K562 (cell line): ENCODE measurements at regions not wholly inside any gene's neighbourhood (a gene's known extent, or its start where the extent isn't known, plus 50 kb on each side); places are given as distances from the start of the nearest gene placed in this dataset.

Experiments used
- CBFA2T2 ChIP-seq: fragments of 450-650 bp; conservative IDR thresholded peaks from 2 replicates; pipeline ENCODE4 v1.6.1; 2017; ENCODE audit warnings: mild to moderate bottlenecking
- GATA2 ChIP-seq: sonication (generic); formaldehyde crosslinking; IDR thresholded peaks from 2 replicates; pipeline ENCODE4 v1.4.0; 2020; ENCODE audit warnings: mild to moderate bottlenecking, missing genetic modification reagents
- HNRNPLL ChIP-seq: fragments of 200-400 bp; formaldehyde crosslinking; IDR thresholded peaks from 2 replicates; pipeline ENCODE4 v1.6.1; 2017; ENCODE audit warnings: low read length, low read depth, mild to moderate bottlenecking; ENCODE audit not compliant: poor library complexity, severe bottlenecking
- MEIS2 ChIP-seq: fragments of 450-650 bp; IDR thresholded peaks from 2 replicates; pipeline ENCODE4 v1.6.1; 2014; ENCODE audit warnings: mild to moderate bottlenecking; ENCODE audit not compliant: partially characterized antibody
- RBFOX2 ChIP-seq: fragments of 200-400 bp; formaldehyde crosslinking; IDR thresholded peaks from 2 replicates; pipeline ENCODE4 v1.6.1; 2017; ENCODE audit warnings: low read depth, mild to moderate bottlenecking, low read length, moderate library complexity
- TOE1 ChIP-seq, 2 experiments: fragments of 450-650 bp in 1 of 2; sonication (generic) in 1 of 2; formaldehyde crosslinking in 1 of 2; IDR thresholded peaks; 2 replicates each; pipeline versions ENCODE4 v1.7.1 to v1.8.0; 2016 to 2022; ENCODE audit warnings: borderline replicate concordance in 2 of 2, mild to moderate bottlenecking in 2 of 2, antibody characterized with exemption in 1 of 2, inconsistent platforms in 1 of 2, low read depth in 1 of 2, missing genetic modification reagents in 1 of 2, moderate library complexity in 1 of 2
- ZBTB40 ChIP-seq, 2 experiments: fragments of 450-650 bp in 1 of 2; sonication (generic) in 1 of 2; formaldehyde crosslinking in 1 of 2; IDR thresholded peaks; 2 replicates each; pipeline versions ENCODE4 v1.7.1 to v1.9.0; 2016 to 2022; ENCODE audit warnings: inconsistent platforms in 1 of 2, mild to moderate bottlenecking in 1 of 2, missing genetic modification reagents in 1 of 2
- ZNF263 ChIP-seq: sonication (generic); formaldehyde crosslinking; IDR thresholded peaks from 2 replicates; pipeline ENCODE4 v1.8.0; 2022; ENCODE audit warnings: mild to moderate bottlenecking, missing genetic modification reagents, borderline replicate concordance
- ZNF316 ChIP-seq: fragments of 450-650 bp; IDR thresholded peaks from 2 replicates; pipeline ENCODE4 v1.6.1; 2016
- ZNF589 ChIP-seq: fragments of 200-800 bp; sonication (Bioruptor generic); IDR thresholded peaks from 2 replicates; pipeline ENCODE4 v1.6.1; 2016; ENCODE audit warnings: low read depth, missing genetic modification characterization, missing compliant biosample characterization
- TF ChIP-seq, protein P1 (sequence below): fragments of 450-650 bp; formaldehyde crosslinking; IDR thresholded peaks from 2 replicates; pipeline ENCODE4 v1.4.0; 2020; ENCODE audit warnings: mild to moderate bottlenecking, moderate library complexity
- TF ChIP-seq, protein P2 (sequence below): sonication (generic); formaldehyde crosslinking; IDR thresholded peaks from 2 replicates; pipeline ENCODE4 v1.8.1; 2023; ENCODE audit warnings: mild to moderate bottlenecking, missing genetic modification reagents, moderate library complexity

DNA sequence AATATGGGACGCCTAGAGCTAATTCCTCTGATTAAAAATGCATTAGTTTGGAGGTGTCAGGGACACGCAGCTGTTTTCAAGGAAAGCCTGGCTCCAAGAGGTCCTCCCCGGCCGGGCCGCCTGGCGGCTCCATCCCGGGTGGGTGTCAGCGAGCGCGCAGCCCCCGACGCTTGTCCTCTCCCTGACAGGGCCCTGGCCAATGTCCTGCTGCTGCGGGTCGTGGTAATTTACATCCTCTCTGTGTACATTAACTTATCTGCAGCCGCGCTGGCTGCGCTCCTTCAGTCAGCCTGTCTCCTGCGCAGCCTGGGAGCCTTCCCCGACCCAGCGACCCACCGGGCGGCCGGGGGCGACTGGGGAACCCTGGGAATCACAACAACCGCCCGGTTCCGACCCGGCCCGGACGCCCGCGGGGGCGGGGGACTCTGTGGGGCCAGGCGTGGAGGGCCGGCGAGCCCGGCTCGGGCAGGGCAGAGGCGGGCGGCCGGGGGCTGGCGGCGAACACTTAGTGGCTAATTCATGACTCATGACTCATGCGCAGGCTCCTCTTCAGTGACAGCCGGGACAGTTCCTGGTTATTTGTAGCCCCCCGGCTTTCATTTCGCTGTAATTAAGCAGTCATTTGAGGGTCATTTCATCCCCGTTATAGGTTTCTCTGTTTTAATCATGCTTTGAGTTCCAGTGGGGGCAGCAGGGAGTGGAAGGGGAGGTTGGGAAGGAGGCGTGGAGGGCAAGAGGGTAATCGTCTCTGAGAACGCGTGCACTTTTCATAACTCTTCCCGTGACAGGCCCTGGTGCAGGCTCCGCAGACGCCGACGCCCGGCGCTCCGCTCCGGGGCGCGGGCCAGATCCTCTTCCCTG, 141.9 kb upstream of the CTAGE1 start (continued):
- TF ChIP-seq, protein P1, sequence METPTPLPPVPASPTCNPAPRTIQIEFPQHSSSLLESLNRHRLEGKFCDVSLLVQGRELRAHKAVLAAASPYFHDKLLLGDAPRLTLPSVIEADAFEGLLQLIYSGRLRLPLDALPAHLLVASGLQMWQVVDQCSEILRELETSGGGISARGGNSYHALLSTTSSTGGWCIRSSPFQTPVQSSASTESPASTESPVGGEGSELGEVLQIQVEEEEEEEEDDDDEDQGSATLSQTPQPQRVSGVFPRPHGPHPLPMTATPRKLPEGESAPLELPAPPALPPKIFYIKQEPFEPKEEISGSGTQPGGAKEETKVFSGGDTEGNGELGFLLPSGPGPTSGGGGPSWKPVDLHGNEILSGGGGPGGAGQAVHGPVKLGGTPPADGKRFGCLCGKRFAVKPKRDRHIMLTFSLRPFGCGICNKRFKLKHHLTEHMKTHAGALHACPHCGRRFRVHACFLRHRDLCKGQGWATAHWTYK (CRISPR knock-in tag) = peak; percentile 60; the same call in 1 of the 2 replicates
- TF ChIP-seq ZNF263 (CRISPR knock-in tag) = 0 out of 2 replicates have a peak, but pooled peaks have one; percentile 22
- TF ChIP-seq CBFA2T2 = no peak
- TF ChIP-seq ZBTB40 (IDR thresholded peaks at IDR 0.05) = 0 out of 2 replicates have a peak, but pooled peaks have one; percentile 11
- no peak for TF ChIP-seq ZBTB40 (CRISPR knock-in tag; IDR thresholded peaks at IDR 0.05)
- no peak for TF ChIP-seq GATA2 (CRISPR knock-in tag)
- TF ChIP-seq, protein P2, sequence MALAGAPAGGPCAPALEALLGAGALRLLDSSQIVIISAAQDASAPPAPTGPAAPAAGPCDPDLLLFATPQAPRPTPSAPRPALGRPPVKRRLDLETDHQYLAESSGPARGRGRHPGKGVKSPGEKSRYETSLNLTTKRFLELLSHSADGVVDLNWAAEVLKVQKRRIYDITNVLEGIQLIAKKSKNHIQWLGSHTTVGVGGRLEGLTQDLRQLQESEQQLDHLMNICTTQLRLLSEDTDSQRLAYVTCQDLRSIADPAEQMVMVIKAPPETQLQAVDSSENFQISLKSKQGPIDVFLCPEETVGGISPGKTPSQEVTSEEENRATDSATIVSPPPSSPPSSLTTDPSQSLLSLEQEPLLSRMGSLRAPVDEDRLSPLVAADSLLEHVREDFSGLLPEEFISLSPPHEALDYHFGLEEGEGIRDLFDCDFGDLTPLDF (CRISPR knock-in tag) = no peak
- TF ChIP-seq ZNF316 = no peak
- no peak for TF ChIP-seq ZNF589 (CRISPR knock-in tag)
- peak; percentile 91 for TF ChIP-seq RBFOX2
- peak; percentile 74 for TF ChIP-seq HNRNPLL
- TF ChIP-seq MEIS2 = peak; percentile 88
- TF ChIP-seq TOE1 (IDR thresholded peaks at IDR 0.05; ENCODE audit: borderline replicate concordance) = 0 out of 2 replicates have a peak, but pooled peaks have one; percentile 18
- TF ChIP-seq TOE1 (CRISPR knock-in tag; IDR thresholded peaks at IDR 0.05; ENCODE audit: borderline replicate concordance, low read depth) = no peak
